OCI-LY3 (cell line): ENCODE measurements at regions not wholly inside any gene's neighbourhood (a gene's known extent, or its start where the extent isn't known, plus 50 kb on each side); places are given as distances from the start of the nearest gene placed in this dataset.

Source experiments
- CTCF ChIP-seq: fragments of 200-600, 300-600 bp; sonication (generic); IDR thresholded peaks from 2 replicates; pipeline ENCODE4 v1.5.1; 2014; ENCODE audit warnings: antibody characterized with exemption, low read length, low read depth
- EZH2phosphoT487 ChIP-seq: fragments of 200-600 bp; shearing (Covaris generic); IDR thresholded peaks from 2 replicates; pipeline ENCODE4 v1.6.1; 2018; ENCODE audit warnings: antibody characterized with exemption, mixed run types, low read depth

- TF ChIP-seq CTCF (no peak), EZH2phosphoT487 (no peak)
Measured at GRCh38 chr12:93186131-93186530, 191.6 kb upstream of the NUDT4 start.
